Right lobe of liver (tissue), 6 donors: ENCODE measurements at regions not wholly inside any gene's neighbourhood (a gene's known extent, or its start where the extent isn't known, plus 50 kb on each side); places are given as distances from the start of the nearest gene placed in this dataset.

Experiments used
- ATAC-seq, 4 donors: fragments of 200-7000 bp; cut with Tn5 transposase; one replicate each; pipeline ENCODE4 v1.9.1; 2020; ENCODE audit warnings: mild to moderate bottlenecking in 4 of 4, moderate library complexity in 4 of 4
- DNase-seq, 3 donors: peaks; one replicate each; pipeline ENCODE4 v3.0.0-alpha.2; 2020
- H3K27ac ChIP-seq, 3 donors: fragments of 200-600 bp; one replicate each; pipeline ENCODE4 v1.8.0; 2022
- H3K27me3 ChIP-seq, 2 donors: fragments of 200-600 bp; one replicate each; pipeline ENCODE4 v1.8.0; 2022
- H3K36me3 ChIP-seq, 4 donors: fragments of 200-600 bp; sonication (generic) in 1 of 4; one replicate each; pipeline versions ENCODE4 v1.5.1 to v1.8.0; 2017 to 2022; ENCODE audit warnings: control low read depth in 1 of 4
- H3K4me1 ChIP-seq, 4 donors: fragments of 200-600 bp; sonication (generic) in 1 of 4; one replicate each; pipeline versions ENCODE4 v1.5.1 to v1.8.0; 2017 to 2022; ENCODE audit warnings: control low read depth in 1 of 4
- H3K4me3 ChIP-seq, 3 donors: fragments of 200-600 bp; one replicate each; pipeline ENCODE4 v1.8.0; 2022
- H3K9me3 ChIP-seq, 4 donors: fragments of 200-600 bp; sonication (generic) in 1 of 4; one replicate each; pipeline versions ENCODE4 v1.5.1 to v1.8.0; 2017 to 2022; ENCODE audit warnings: control low read depth in 1 of 4
- CTCF ChIP-seq, 4 donors: fragments of 200-600 bp in 3 of 4; fragments of 450-650 bp in 1 of 4; IDR thresholded peaks; one replicate each; pipeline versions ENCODE4 v1.5.1 to v1.8.0; 2016 to 2022; ENCODE audit warnings: antibody characterized with exemption in 4 of 4, mild to moderate bottlenecking in 2 of 4
- POLR2A ChIP-seq: fragments of 450-650 bp; IDR thresholded peaks from one replicate; pipeline ENCODE4 v1.6.1; 2017; ENCODE audit warnings: antibody characterized with exemption, mild to moderate bottlenecking
- WGBS: methylation state at CpG from one replicate; pipeline ENCODE4 v1.1.6; 2018; ENCODE audit warnings: low coverage, low lambda C conversion rate; ENCODE audit not compliant: insufficient coverage; ENCODE audit errors: missing lambda C conversion rate; 5-methylcytosine and 5-hydroxymethylcytosine counted together
- intact Hi-C, 2 donors: fragments of 100-400 bp; cut with DNase I; formaldehyde crosslinking; loops; one replicate each; pipeline versions ENCODE4 v1.11.2 to v1.14.1; 2022
- donor health status: DM: no; HTN: yes; CAD: no.
- donor health status: DM: no; HTN: no; CAD: no.
- donor health status: DM: no; HTN: no; CAD: no.
- donor health status: DM: no; HTN: yes; CAD: no.
- donor health status: DM: no; HTN: yes; CAD: no.

- no peaks in the 10 kb centered on the region for H3K36me3 ChIP-seq
- H3K4me3 ChIP-seq = no peak overlapping the region
- WGBS = 59% methylated on average over 4 of the region's 4 CpGs
- no peaks in the 10 kb centered on the region for H3K4me1 ChIP-seq
- no peaks in the 10 kb centered on the region for H3K27me3 ChIP-seq
- no peak for DNase-seq
- TF ChIP-seq POLR2A = no peak
- TF ChIP-seq CTCF (IDR thresholded peaks at IDR 0.05) = no peak
- no peak overlapping the region for H3K27ac ChIP-seq
- H3K9me3 ChIP-seq = no peaks in the 10 kb centered on the region
- intact Hi-C loops = no loop called here
- ATAC-seq = no peak
Observed at GRCh38 chr3:115415246-115415996, 207.9 kb upstream of the GAP43 start.

- H3K36me3 ChIP-seq = no peaks in the 10 kb centered on the region
- intact Hi-C loops = no loop called here
- 17% methylated on average over 1 of the region's 1 CpG for WGBS
- H3K4me1 ChIP-seq = no peaks in the 10 kb centered on the region
- no peak overlapping the region for H3K4me3 ChIP-seq
- DNase-seq (no peak), ATAC-seq (no peak)
- no peak overlapping the region for H3K27ac ChIP-seq
- TF ChIP-seq POLR2A = no peak
- TF ChIP-seq CTCF (IDR thresholded peaks at IDR 0.05) = no peak
- no peaks in the 10 kb centered on the region for H3K27me3 ChIP-seq
- H3K9me3 ChIP-seq = no peaks in the 10 kb centered on the region
Observed at GRCh38 chr3:115418583-115418982, 204.7 kb upstream of the GAP43 start.

GRCh38 chr3:115420086-115420485 lies 203.2 kb upstream of the GAP43 start:
- ATAC-seq (no peak), DNase-seq (no peak)
- Histone ChIP-seq H3K9me3 (no peaks in the 10 kb centered on the region), H3K27me3 (no peaks in the 10 kb centered on the region), H3K27ac (no peak overlapping the region), H3K4me1 (no peaks in the 10 kb centered on the region), H3K4me3 (no peak overlapping the region), H3K36me3 (no peaks in the 10 kb centered on the region)
- TF ChIP-seq POLR2A (no peak), CTCF (IDR thresholded peaks at IDR 0.05) (no peak)
- intact Hi-C loops = no loop called here
- 46% methylated on average over 1 of the region's 1 CpG for WGBS

GRCh38 chr3:115423170-115423569 lies 200.1 kb upstream of the GAP43 start:
- intact Hi-C loops = no loop called here
- Histone ChIP-seq H3K27ac (no peak overlapping the region), H3K27me3 (no peaks in the 10 kb centered on the region), H3K4me1 (no peaks in the 10 kb centered on the region), H3K9me3 (no peaks in the 10 kb centered on the region), H3K4me3 (no peak overlapping the region), H3K36me3 (no peaks in the 10 kb centered on the region)
- TF ChIP-seq CTCF (IDR thresholded peaks at IDR 0.05) = no peak
- no peak for TF ChIP-seq POLR2A
- no peak for DNase-seq
- no peak for ATAC-seq
- WGBS = 47% methylated on average over 1 of the region's 1 CpG
